Left ventricle myocardium superior (tissue), 1 donor: ENCODE measurements at regions not wholly inside any gene's neighbourhood (a gene's known extent, or its start where the extent isn't known, plus 50 kb on each side); places are given as distances from the start of the nearest gene placed in this dataset.
A peak's percentile ranks its signal among the peaks of the same experiment; 100 is the strongest.

Source experiments
- ATAC-seq: fragments of 200-7000 bp; cut with Tn5 transposase; one replicate; pipeline ENCODE4 v1.9.1; 2020; ENCODE audit warnings: mild to moderate bottlenecking, moderate library complexity
- DNase-seq: peaks from one replicate; pipeline ENCODE4 v3.0.0-alpha.2; 2020
- intact Hi-C: fragments of 100-400 bp; cut with micrococcal nuclease; formaldehyde crosslinking; loops from one replicate; pipeline ENCODE4 v1.11.0; 2022
- donor health status: DM: no; HTN: yes; CAD: no; lungs with severe emphysema.

DNA sequence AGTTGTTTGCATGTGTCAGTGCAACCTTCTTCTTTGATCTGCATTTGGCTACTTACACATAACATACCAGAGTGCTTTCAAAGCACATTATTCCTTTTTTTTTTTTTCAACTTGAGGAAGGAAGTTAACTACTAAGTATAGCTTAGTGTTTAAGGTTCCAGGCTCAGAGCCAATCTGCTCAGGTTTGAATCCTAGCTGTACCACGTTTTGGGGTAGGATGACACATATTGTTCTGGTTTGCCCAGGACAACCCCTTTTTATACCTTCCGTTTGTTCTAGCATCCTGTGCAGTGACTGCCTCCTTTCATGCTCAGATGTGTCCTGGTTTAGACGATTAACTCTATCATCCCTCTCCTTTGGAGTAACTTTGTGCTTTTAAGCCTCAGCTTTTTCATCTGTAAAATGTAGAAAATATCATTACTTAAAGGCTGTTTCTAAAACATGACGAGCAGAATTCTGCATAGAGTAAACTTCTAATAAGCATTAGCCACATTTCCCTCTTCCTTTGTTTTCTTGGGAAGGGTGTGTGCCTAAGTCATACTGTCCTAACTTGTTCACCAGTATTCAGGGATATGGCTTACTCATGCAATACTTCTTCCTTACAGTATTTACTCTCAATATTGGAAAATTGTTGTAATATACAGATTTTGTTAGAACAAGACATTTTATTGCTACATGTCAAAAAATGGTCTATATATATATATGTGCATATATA, 281.3 kb downstream of the C4orf33 start:
- ATAC-seq (no peak), DNase-seq (no peak)
- intact Hi-C loops = no loop called here

DNA sequence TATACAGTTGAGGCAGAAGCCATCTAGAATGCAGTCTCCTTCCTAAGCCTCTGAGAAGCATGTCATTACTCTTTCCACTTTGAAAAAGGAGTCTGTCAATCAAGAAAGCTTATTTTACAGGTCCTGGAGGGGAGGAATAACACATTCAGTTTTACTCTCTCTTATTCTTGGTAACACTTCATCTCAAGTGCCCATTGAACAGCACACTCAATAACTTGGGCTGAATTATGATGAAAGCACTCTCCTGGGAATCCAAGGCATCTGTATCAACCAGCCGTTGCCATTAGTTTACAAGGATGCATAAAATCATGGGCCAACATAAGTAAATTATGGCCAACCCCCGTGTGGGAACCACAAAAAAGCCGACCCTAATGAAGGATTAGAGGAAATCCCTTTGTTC, 282.4 kb downstream of the C4orf33 start:
- DNase-seq (no peak), ATAC-seq (no peak)
- intact Hi-C loops = no loop called here

DNA sequence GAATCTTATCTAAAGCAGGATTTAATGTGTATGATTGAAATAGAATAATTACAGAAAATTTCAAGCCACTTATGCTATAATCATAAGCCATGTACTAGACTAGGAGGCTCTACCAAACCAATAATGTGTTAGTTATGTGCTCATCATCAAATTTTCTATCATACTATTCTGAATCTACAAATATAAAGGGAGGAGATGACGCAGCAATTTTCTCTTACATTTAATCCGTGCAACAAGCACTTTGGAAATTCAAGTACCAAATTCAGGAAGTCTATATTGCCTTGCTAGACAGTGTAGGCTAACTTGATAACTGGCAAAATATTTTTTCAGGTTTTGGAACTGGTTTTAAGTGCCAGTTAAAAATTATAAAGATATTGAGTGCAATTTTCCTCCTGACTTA, 283.5 kb downstream of the C4orf33 start:
- intact Hi-C loops = no loop called here
- no peak for DNase-seq
- ATAC-seq = no peak

DNA sequence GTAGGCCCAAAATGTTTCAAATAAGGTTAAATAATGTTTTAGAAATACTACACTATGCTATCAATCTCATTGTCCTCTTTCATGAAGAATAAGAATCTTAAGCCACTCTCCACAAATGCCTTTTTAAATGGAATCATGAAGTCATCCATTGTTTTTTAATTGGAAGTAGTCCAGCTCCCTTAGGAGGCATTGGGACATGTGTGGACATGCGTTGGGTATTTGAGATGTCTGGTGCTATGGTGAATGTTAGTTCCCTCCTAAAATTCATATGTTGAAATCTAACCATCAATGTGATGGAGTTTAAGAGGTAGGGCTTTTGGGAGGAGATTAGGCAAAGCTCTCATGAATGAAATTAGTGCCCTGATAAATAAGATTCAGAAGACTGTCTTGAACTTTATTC, 289.0 kb downstream of the C4orf33 start:
- ATAC-seq = no peak
- intact Hi-C loops = no loop called here
- DNase-seq = no peak

DNA sequence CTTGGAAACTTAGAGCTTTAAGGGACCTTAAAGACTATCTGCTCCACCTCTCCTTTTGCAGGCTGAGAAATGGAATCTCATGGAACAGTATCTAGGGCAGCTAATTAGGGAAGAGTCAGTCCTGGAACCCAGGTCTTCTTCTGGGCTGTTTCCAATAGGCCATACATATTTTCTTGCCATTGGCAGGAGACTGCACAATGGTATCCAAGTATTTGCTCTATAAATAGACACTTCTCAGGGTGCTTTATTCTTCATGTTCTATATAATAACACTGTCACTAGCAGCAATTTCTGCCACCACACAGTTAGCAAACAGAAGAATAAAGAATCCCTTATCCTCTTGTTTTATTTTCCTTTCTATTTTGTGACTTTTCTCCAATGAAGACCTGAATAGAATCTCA, 291.7 kb downstream of the C4orf33 start:
- ATAC-seq (peak; percentile 55), DNase-seq (no peak)
- intact Hi-C loops = no loop called here

DNA sequence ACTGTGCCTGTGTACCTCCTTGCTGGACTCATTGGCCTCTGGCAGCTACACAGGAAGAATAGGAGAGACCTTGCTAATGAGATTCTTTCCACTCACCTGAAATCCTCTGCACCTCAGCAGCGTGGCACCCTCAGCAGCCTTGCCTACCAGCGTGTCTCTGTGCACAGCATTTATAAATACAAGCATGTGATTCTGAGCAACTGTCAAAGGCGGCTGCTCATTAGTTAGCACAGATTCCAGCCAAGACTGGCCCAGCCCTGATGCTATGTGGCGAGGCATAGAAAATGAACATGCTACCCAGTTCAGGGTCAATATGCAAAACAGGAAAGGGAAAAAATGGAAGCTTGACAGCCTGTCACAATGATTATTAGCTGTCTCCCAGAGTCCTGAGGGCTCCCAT, 298.0 kb downstream of the C4orf33 start:
- ATAC-seq = no peak

DNA sequence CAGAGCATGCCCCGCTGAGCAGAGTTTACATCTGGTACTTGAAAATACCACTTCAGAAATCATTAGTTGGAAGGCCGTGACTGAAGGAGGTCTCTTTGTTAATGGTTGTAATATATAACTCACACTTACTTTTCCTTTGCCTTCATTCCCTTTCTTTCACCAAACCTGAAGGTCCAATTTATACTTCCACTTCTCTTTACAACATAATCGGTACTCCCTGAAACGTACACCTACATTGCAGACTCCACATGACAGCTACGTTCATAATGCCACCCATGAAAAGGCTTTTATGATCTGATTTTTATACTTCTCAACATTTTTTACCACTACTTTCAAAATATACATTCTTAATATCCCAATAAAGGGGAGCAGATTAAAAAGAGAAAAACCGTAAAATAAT, 298.7 kb downstream of the C4orf33 start:
- intact Hi-C loops = no loop called here
- DNase-seq (no peak), ATAC-seq (no peak)

More for the DNA sequence above, 298.0 kb downstream of the C4orf33 start:
- no peak for DNase-seq
- intact Hi-C loops = no loop called here

DNA sequence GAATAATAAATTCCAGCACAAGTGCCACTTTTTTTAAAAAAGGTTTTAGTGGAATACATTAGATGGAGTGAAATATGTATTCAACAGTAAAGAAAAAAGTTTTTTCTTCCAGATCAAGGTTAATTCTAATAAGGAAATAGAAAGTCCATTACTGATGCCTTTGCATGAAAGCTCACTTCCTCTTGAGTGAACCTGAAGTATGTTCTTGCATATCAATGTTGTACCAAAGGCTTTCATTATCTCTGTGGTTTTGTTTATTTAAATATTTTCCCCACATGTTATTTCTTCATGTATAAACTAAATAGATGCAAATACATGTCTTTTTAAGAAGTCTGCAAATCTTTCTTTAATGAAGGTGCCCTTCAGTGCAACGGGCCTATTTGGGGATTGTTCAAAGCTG, 307.9 kb downstream of the C4orf33 start:
- intact Hi-C loops = no loop called here
- ATAC-seq (no peak), DNase-seq (no peak)

DNA sequence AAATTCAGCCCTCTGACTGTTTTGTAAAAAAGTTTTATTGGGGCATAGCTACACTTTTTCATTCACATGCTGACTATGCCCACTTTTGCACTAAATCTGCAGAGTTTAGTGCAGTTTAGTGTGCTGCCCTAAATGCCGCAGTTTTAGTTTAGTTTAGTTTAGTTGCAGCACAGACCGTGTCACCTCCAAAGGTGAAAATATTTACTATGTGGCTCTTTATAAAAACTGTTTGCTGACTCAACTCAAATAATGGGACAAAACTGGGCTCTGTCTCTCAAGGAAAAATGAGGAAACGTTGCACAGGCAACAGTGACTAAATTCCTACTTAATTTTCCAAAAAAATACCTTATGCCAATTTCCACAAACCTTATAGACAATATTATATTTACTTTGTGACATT, 314.2 kb downstream of the C4orf33 start:
- DNase-seq = no peak
- ATAC-seq = no peak
- intact Hi-C loops = no loop called here

DNA sequence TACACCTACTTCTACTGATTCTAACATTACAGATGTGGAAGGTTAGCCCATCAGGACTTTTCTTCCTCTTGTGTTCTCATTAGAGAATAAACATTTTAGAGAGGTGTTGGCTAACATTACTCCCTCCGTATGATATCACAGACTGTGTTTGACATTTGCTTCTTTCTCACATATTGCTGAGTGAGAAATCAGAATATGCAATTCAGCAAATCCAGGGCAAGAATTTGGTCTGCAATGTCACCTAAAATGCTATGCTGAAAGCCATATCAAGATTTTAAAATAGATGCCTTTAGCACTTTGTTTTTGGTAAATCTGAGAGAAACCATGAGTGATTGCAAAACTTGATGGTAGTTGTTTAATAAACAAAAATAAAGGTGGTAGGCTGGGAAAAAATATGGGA, 319.1 kb downstream of the C4orf33 start:
- intact Hi-C loops = no loop called here
- DNase-seq (no peak), ATAC-seq (no peak)

DNA sequence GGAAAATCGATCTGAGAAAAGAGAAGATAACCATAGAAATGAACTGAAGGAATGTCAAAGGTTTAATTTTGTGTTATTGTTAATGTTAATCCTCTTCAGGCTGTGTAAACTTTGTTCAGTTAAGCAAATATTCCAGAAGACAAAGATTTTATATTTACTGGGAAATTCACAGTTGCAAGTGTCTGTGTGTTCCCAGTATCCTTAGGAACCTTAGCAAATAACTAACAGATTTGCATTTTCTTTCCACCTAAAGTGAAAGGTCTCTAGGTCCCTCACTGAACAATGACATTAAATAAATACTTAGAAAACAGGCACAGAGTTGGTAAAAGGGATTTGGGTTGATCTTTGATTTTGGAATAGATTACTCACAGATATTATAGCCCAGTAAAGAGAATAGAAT, 324.7 kb downstream of the C4orf33 start:
- no peak for ATAC-seq
- intact Hi-C loops = no loop called here

DNA sequence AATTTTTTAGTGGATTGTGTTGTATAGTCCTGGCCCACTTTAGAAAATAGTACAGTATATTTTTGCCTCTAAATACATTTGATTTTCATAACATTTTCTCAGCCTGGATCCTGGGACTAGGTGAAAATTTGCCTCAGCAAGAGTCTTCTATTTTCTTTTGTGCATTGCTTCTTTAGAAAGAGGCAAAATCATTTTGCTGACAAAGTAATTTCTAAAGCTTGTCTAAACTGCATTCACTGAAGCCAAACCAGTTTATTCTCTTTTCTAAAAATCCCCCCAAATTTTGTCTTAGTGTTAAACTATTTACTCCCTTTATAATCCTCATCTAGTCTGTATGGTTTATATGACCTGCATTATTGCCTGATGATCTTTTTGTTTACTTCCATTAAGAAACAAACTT, 326.3 kb downstream of the C4orf33 start:
- intact Hi-C loops = no loop called here

More for the DNA sequence above, 324.7 kb downstream of the C4orf33 start:
- no peak for DNase-seq

DNA sequence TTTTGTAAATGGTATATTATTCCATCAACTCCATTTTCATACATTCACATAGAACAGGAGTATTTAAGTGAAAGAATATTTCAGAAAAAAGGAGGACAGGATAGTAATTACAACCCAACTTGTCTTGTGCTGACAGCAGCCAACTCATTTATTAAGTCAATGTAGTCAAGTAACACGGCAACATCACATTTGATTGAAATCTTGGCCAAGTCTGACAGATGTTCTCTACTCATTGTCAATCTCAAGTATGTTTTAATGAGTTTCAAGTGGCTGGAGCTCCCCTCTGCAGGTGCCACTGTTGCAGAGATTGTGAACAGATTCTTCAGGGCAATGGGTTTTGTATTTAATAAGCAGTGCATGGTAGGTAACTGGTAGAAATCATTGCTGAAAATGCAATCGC, 332.5 kb downstream of the C4orf33 start:
- ATAC-seq (no peak), DNase-seq (no peak)
- intact Hi-C loops = no loop called here

More for the DNA sequence above, 326.3 kb downstream of the C4orf33 start:
- ATAC-seq (no peak), DNase-seq (no peak)

DNA sequence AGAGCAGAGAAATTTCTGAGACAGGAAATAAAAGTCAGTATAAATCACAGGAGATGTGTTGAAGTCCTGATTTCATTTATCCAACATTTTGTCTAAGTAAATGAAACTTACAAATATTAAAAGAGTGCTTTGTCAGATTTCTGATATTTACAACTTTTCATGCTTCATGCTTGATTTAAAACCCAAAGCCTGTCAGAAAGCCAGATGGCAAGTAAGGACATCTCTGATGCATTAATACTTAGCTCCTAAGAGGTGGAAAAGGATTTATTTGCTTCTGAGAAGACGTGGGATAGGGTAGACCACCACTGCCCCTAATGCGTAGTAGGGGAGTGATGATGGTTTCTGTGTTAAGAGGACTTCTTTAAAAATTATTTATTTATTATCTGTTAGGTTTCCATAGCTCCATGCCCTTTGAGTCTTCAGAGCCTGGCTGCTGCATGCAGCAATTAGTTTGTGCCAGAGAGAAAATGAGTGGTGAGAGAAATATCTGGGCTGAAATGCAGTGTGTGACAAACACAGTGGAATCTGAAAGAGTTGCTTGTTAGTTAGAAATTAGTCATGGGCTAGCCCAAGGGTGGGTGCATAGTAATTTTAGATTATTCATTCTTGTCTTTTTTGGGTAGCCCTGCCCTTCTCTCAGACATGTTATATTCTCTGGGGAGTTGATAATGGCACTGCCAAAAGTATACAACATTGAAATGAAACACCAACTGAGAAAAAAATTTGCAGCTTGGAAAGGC, 333.8 kb downstream of the C4orf33 start:
- DNase-seq (no peak), ATAC-seq (no peak)
- intact Hi-C loops = no loop called here

DNA sequence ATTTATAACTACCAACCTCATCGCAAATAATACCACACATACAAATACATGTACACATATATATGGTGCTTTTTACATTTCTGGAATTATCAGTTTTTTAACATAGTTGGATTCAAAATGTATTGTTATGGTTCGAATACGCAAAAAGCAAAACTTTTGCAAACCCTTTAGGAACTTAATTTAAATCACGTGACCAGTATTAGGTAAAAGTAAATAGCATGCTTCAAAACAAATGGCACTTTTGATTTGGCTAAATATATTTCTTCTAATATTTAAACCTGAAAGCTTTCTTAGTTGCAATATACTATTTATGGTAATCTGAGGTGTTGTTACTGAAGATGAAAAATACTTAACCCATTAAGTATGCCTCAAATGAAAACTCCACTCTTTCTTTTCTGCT, 341.4 kb downstream of the C4orf33 start:
- intact Hi-C loops = no loop called here
- ATAC-seq = no peak
- DNase-seq = no peak

DNA sequence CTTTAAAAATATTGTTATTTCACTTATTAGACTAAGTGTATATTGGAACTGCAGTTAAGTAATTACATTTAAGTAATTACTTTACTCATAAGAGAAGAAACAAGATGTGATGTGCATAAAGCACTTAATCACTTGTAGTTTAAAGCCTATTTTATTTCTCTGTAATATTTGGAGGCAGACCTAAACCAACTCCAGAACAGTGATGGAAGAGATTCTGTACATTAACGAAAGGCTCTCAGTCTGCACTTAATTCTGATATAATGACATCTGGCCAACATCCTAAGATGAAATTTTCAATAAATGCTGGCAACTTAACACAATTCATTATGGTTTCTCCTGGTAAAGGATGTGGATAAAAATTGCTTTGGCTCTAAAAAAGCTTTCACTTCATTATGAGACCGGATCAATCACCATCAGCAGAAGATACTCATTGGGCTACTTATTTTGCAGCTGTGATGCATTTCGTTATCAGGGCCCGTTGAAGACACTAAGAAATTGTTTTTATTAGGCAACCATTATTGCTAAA, 342.6 kb downstream of the C4orf33 start:
- intact Hi-C loops = no loop called here
- ATAC-seq = no peak

DNA sequence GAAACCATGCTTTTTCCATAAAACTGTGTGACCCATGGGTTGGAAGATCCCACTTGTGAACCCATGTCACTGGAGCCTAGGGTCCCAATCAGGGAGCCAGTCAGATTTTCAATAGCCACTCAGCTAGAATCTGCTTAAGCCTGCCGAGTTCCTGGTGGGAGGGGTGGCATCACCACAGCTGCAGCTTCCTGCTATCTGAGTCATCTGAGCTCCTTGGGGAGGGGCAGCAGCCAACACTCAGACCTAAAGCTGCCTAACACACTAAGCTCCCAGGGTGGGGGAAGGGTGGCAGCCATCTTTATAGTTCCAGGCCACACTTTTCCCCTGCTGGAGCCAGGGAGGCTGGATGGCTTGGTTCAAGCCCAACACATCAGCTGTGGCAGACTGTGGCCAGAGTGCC, 350.1 kb downstream of the C4orf33 start:
- ATAC-seq (no peak), DNase-seq (no peak)
- intact Hi-C loops = no loop called here

More for the DNA sequence above, 342.6 kb downstream of the C4orf33 start:
- no peak for DNase-seq

DNA sequence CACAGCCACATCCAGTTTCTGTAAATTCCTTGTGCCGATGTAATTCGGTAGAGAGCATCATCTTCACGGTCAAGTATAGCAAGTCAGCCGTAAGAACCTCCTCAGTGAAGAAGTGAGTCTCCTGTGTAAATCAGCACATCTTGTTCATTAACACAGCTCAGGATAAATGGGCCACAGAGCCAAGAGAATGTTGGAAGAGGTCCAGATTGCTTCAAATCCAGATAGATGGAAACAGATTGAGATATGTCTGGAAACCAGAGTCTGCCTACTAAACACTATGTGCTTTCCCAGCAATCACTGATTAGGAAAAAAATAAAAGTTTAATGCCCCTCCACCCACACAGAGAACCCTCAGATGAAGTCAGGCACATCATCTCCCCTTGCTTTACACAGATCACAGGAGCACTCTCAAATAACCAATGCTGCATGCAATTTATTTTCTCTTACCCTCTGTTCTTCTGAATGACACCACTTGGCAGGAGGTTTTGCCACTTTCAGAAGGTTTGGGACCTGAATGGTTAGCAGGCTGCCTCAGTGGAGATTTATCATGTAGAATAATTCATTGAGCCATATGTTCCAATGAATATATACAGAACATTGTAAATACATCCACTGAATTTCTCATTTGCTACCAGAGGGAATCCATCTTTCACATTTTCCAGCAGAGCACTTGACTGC, 357.7 kb downstream of the C4orf33 start:
- intact Hi-C loops = no loop called here
- DNase-seq = no peak
- no peak for ATAC-seq

DNA sequence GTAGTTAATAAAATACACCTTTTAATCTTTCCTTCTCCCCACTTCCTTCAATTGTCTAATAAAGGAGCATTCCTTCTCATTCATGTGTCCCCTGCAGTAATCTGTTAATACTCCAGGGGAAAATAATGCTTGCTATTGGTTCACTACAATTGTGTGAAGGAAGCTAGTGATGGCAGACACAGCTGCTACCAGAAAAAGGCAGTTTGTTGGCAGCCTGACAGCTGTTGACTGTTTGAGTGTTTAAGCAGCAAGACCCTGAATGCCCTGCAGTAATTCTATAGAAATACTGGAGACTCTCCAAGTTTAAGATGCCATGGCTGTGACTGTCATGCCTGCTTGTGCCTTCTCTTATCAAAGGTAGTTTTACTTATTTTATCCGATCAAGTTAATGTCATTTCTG, 359.5 kb downstream of the C4orf33 start:
- ATAC-seq = no peak
- DNase-seq = no peak
- intact Hi-C loops = no loop called here

DNA sequence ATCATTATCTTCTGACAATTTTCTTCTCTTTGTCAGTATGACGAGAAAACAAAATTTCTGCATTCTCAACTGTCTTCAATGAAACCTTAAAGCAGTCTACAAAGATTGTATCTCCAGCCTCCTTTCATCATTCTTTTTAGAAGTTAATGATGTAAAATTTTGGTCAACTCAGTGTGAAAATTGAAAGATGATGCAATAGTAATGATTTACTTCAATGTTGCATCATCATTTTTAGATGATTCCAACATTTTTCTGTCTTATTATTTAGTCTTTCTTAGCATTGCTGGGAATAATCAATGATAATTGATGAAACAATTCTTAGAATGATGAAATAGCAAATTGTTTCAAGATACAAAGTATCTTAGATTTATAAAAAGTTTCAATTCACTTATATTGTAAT, 372.7 kb downstream of the C4orf33 start:
- ATAC-seq = no peak
- intact Hi-C loops = no loop called here
- DNase-seq = no peak
